Loucy (cell line): ENCODE measurements at regions not wholly inside any gene's neighbourhood (a gene's known extent, or its start where the extent isn't known, plus 50 kb on each side); places are given as distances from the start of the nearest gene placed in this dataset.
A peak's percentile ranks its signal among the peaks of the same experiment; 100 is the strongest.
"Not testable (repeated sequence)": the region's sequence is repeated elsewhere in the genome, so short reads cannot be mapped to it uniquely, and the experiment has no call there.

Experiments
- H2AFZ ChIP-seq: fragments of 200-600 bp; sonication (generic); 2 replicates; pipeline ENCODE4 v1.6.0; 2016; ENCODE audit warnings: antibody characterized with exemption, mild to moderate bottlenecking, low read length, moderate library complexity
- H3F3A ChIP-seq: fragments of 200-600 bp; 2 replicates; pipeline ENCODE4 v1.6.0; 2016; ENCODE audit warnings: antibody characterized with exemption, low read depth, mild to moderate bottlenecking
- H3K27me3 ChIP-seq: fragments of 200-600 bp; sonication (generic); 2 replicates; pipeline ENCODE4 v1.6.1; 2014; ENCODE audit warnings: low read length, mild to moderate bottlenecking; ENCODE audit not compliant: insufficient read depth, poor library complexity, severe bottlenecking
- H3K36me3 ChIP-seq: fragments of 200-600 bp; sonication (generic); 2 replicates; pipeline ENCODE4 v1.6.1; 2016; ENCODE audit warnings: low read length; ENCODE audit not compliant: insufficient read depth
- H3K4me1 ChIP-seq: fragments of 200-600 bp; sonication (generic); 2 replicates; pipeline ENCODE4 v1.5.1; 2014; ENCODE audit warnings: low read length, mild to moderate bottlenecking; ENCODE audit not compliant: insufficient read depth, poor library complexity, severe bottlenecking
- H3K4me2 ChIP-seq: fragments of 200-600 bp; sonication (generic); 2 replicates; pipeline ENCODE4 v1.6.0; 2014; ENCODE audit warnings: antibody characterized with exemption, low read length, low read depth, mild to moderate bottlenecking; ENCODE audit not compliant: poor library complexity, severe bottlenecking
- H3K4me3 ChIP-seq: fragments of 200-600 bp; sonication (generic); 2 replicates; pipeline ENCODE4 v1.5.1; 2014; ENCODE audit warnings: low read length, mild to moderate bottlenecking, mixed read lengths; ENCODE audit not compliant: poor library complexity, severe bottlenecking
- H3K79me2 ChIP-seq: fragments of 200-600 bp; sonication (generic); 2 replicates; pipeline ENCODE4 v1.6.1; 2014; ENCODE audit warnings: low read length; ENCODE audit not compliant: insufficient read depth
- H3K9ac ChIP-seq: fragments of 200-600 bp; sonication (generic); 2 replicates; pipeline ENCODE4 v1.6.0; 2014; ENCODE audit warnings: mild to moderate bottlenecking, low read depth, low read length, moderate library complexity; ENCODE audit not compliant: poor library complexity, severe bottlenecking
- H3K9me2 ChIP-seq: fragments of 200-600 bp; sonication (generic); replicated peaks from 2 replicates; pipeline ENCODE4 v1.6.1; 2016; ENCODE audit warnings: low read depth, low read length, mixed read lengths
- H3K9me3 ChIP-seq: fragments of 200-600 bp; sonication (generic); 2 replicates; pipeline ENCODE4 v1.6.1; 2014; ENCODE audit warnings: mild to moderate bottlenecking, antibody characterized with exemption, low read length, low read depth; ENCODE audit not compliant: insufficient read depth
- H4K20me1 ChIP-seq: fragments of 200-600 bp; sonication (generic); 2 replicates; pipeline ENCODE4 v1.6.0; 2014; ENCODE audit warnings: antibody characterized with exemption, low read length, mild to moderate bottlenecking; ENCODE audit not compliant: insufficient read depth, poor library complexity, severe bottlenecking
- EZH2phosphoT487 ChIP-seq: fragments of 200-600 bp; IDR thresholded peaks from 2 replicates; pipeline ENCODE4 v1.6.1; 2018; ENCODE audit warnings: antibody characterized with exemption, mild to moderate bottlenecking, moderate library complexity, borderline replicate concordance
- TF ChIP-seq, protein P1 (sequence below): fragments of 200-600 bp; sonication (generic); conservative IDR thresholded peaks from 2 replicates; pipeline ENCODE4 v1.5.1; 2014; ENCODE audit warnings: mild to moderate bottlenecking, antibody characterized with exemption, low read length

DNA sequence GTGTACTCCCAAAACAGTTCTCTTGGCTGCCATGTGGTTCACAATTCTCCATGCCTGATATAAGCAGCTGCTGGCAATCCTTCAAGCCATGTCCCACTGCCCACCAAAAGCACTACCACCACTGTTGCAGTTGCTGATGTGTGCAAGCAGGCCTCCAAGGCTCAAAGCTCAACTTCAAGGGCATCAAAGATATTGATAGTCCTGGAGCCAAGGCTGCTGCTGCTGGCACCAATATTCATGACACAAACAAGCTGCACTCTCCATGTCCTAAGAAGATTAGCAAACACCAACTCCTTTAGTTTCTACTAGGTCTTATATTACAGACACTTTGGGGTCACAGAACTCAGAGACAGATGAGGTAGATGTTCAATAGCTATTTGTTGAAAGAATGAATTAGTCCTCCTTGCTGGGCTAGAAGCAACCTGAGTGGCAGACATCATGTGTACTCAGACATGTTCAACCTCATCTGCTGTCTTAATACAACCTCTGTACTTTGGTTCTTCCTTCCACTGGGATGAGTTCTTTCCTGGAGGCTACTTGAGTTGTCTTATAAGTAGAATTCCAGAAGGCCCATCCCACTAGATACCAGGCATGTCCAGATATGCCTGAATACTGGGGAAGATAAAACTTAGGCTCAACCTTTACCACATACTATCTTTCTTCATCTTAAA is 104.5 kb upstream of the UGP2 start:
- H3K4me2 ChIP-seq, result no peak overlapping the region
- no peaks in the 10 kb centered on the region for H3F3A ChIP-seq
- no peaks in the 10 kb centered on the region for H3K36me3 ChIP-seq
- no peaks in the 10 kb centered on the region for H3K9me3 ChIP-seq
- H4K20me1 ChIP-seq, result no peaks in the 10 kb centered on the region
- H3K9me2 ChIP-seq, result no peaks in the 10 kb centered on the region
- H3K9ac ChIP-seq, result no peak overlapping the region
- H3K79me2 ChIP-seq, result no peaks in the 10 kb centered on the region
- no peak overlapping the region for H3K4me3 ChIP-seq
- H2AFZ ChIP-seq, result 0 out of 2 replicates have a peak overlapping the region, but pooled peaks have one; percentile 6
- TF ChIP-seq EZH2phosphoT487, result no peak
- TF ChIP-seq, protein P1, sequence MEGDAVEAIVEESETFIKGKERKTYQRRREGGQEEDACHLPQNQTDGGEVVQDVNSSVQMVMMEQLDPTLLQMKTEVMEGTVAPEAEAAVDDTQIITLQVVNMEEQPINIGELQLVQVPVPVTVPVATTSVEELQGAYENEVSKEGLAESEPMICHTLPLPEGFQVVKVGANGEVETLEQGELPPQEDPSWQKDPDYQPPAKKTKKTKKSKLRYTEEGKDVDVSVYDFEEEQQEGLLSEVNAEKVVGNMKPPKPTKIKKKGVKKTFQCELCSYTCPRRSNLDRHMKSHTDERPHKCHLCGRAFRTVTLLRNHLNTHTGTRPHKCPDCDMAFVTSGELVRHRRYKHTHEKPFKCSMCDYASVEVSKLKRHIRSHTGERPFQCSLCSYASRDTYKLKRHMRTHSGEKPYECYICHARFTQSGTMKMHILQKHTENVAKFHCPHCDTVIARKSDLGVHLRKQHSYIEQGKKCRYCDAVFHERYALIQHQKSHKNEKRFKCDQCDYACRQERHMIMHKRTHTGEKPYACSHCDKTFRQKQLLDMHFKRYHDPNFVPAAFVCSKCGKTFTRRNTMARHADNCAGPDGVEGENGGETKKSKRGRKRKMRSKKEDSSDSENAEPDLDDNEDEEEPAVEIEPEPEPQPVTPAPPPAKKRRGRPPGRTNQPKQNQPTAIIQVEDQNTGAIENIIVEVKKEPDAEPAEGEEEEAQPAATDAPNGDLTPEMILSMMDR, result no peak
- H3K27me3 ChIP-seq, result no peaks in the 10 kb centered on the region
- H3K4me1 ChIP-seq, result peaks cover 9% of the 10 kb centered on the region

DNA sequence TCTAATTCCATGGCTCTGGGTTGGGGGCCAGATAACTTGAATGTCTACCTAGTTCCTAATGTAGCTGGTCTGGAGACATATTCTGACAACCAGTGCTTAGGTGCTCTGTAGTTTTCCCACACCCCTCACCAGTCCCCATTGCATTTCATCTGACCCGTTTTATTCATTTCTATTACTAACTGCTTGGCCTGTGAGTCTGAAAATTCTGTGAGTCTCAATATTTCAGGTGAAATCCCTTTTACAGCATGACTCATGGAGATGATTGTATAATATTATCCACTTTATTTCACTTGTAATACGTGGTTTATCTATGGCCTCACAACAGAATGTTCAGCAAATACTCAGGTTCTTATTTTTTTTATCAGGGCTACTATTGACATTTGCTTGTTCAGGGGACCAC is 103.7 kb upstream of the UGP2 start:
- Histone ChIP-seq H3K9ac (no peak overlapping the region), H3K36me3 (no peaks in the 10 kb centered on the region), H3K9me3 (no peaks in the 10 kb centered on the region), H3K27me3 (no peaks in the 10 kb centered on the region), H3K4me2 (no peak overlapping the region), H3K9me2 (no peaks in the 10 kb centered on the region), H3K4me3 (no peak overlapping the region), H3F3A (no peaks in the 10 kb centered on the region), H3K4me1 (peaks cover 9% of the 10 kb centered on the region), H4K20me1 (no peaks in the 10 kb centered on the region), H2AFZ (no peak overlapping the region), H3K79me2 (no peaks in the 10 kb centered on the region)
- no peak for TF ChIP-seq EZH2phosphoT487
- TF ChIP-seq, protein P1, result no peak

DNA sequence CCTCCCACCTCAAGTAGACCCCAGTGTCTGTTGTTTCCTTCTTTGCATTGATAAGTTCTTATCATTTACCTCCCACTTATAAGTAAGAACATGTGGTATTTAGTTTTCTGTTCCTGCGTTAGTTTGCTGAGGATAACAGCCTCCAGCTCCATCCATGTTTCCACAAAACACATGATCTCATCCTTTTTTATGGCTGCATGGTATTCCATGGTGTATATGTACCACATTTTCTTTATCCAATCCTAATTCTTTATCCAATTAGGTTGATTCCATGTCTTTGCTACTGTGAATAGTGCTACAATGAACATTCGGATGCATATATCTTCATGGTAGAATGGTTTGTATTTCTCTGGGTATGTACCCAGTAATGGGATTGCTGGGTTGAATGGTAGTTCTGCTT is 102.5 kb upstream of the UGP2 start:
- H3K79me2 ChIP-seq, H3K4me3 ChIP-seq, H3K9ac ChIP-seq, H3K4me2 ChIP-seq, H3K9me3 ChIP-seq, H3K4me1 ChIP-seq, H2AFZ ChIP-seq, H4K20me1 ChIP-seq, H3K27me3 ChIP-seq, H3K36me3 ChIP-seq, H3K9me2 ChIP-seq, H3F3A ChIP-seq: not testable (repeated sequence)

DNA sequence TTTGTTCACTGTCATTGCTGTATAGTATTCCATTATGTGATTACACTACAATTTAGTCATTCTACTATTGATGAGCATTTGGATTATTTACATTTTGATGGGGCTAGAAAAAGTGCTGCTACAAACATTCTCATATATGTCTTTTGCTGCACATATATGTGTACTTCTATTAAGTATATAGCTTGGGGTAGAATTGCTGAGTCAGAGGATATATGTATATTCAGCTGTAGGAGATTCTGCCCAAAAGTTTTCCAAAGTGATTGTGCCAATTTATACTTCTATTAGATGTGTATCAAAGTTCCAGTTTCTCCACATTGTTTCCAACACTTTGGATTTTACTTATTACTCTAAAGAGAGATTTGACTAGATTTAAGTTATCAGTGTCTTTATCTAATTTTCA is 101.7 kb upstream of the UGP2 start:
- Histone ChIP-seq H3K36me3 (no peaks in the 10 kb centered on the region), H3F3A (no peaks in the 10 kb centered on the region), H3K4me1 (peaks cover 9% of the 10 kb centered on the region), H3K27me3 (no peaks in the 10 kb centered on the region), H3K9me3 (no peaks in the 10 kb centered on the region), H3K9ac (no peak overlapping the region), H2AFZ (no peak overlapping the region), H3K9me2 (no peaks in the 10 kb centered on the region), H3K4me2 (no peak overlapping the region), H3K79me2 (no peaks in the 10 kb centered on the region), H4K20me1 (no peaks in the 10 kb centered on the region), H3K4me3 (no peak overlapping the region)
- no peak for TF ChIP-seq EZH2phosphoT487
- TF ChIP-seq, protein P1, result no peak
